Stimulated activated CD4-positive, alpha-beta T cell treated with anti-CD3 and anti-CD28 coated beads, TNF-alpha, amount 100 ng/mL, for 1 hour (primary cell): ENCODE measurements at regions not wholly inside any gene's neighbourhood (a gene's known extent, or its start where the extent isn't known, plus 50 kb on each side); places are given as distances from the start of the nearest gene placed in this dataset.

ENCODE experiments used
- DNase-seq, 3 donors: peaks; one replicate each; pipeline ENCODE4 v3.0.0-alpha.2; 2020; ENCODE audit warnings: low read depth in 3 of 3, low spot score in 1 of 3

GRCh38 chr19:30648866-30649862 lies 277.0 kb downstream of the ZNF536 start:
- DNase-seq, result no peak

GRCh38 chr19:30647891-30648720 lies 275.9 kb downstream of the ZNF536 start:
- no peak for DNase-seq

GRCh38 chr19:30646806-30647205 lies 274.6 kb downstream of the ZNF536 start:
- DNase-seq, result no peak

GRCh38 chr19:30645946-30646577 lies 273.9 kb downstream of the ZNF536 start:
- no peak for DNase-seq

GRCh38 chr19:30640252-30640965 lies 268.2 kb downstream of the ZNF536 start:
- no peak for DNase-seq

- DNase-seq, result no peak
These were observed 266.7 kb downstream of the ZNF536 start for GRCh38 chr19:30638889-30639288.

- DNase-seq, result no peak
These were observed 265.7 kb downstream of the ZNF536 start for GRCh38 chr19:30637926-30638325.

GRCh38 chr19:30634996-30635975 lies 263.1 kb downstream of the ZNF536 start:
- DNase-seq, result no peak

- no peak for DNase-seq
These were observed 262.1 kb downstream of the ZNF536 start for GRCh38 chr19:30634131-30634830.

GRCh38 chr19:30631033-30631370 lies 258.8 kb downstream of the ZNF536 start:
- DNase-seq, result no peak

GRCh38 chr19:30630289-30631032 lies 258.3 kb downstream of the ZNF536 start:
- no peak for DNase-seq

- no peak for DNase-seq
These were observed 256.9 kb downstream of the ZNF536 start for GRCh38 chr19:30629086-30629485.

- DNase-seq, result no peak
These were observed 254.4 kb downstream of the ZNF536 start for GRCh38 chr19:30626626-30626966.

- DNase-seq, result no peak
These were observed 253.9 kb downstream of the ZNF536 start for GRCh38 chr19:30625947-30626625.

GRCh38 chr19:30622276-30622675 lies 250.1 kb downstream of the ZNF536 start:
- DNase-seq, result no peak

GRCh38 chr19:30621326-30621920 lies 249.2 kb downstream of the ZNF536 start:
- no peak for DNase-seq

GRCh38 chr19:30620354-30620753 lies 248.2 kb downstream of the ZNF536 start:
- DNase-seq, result no peak
